Panc1 (cell line): ENCODE measurements at regions not wholly inside any gene's neighbourhood (a gene's known extent, or its start where the extent isn't known, plus 50 kb on each side); places are given as distances from the start of the nearest gene placed in this dataset.

Experiments
- POLR2AphosphoS5 ChIP-seq: IDR thresholded peaks from 2 replicates; pipeline ENCODE4 v1.6.1; 2012; ENCODE audit warnings: mild to moderate bottlenecking, low read depth, low read length, moderate library complexity
- TF ChIP-seq, protein P1 (sequence below): fragments of 450-650 bp; IDR thresholded peaks from 2 replicates; pipeline ENCODE4 v1.5.1; 2017; ENCODE audit warnings: mild to moderate bottlenecking
- TF ChIP-seq, protein P2 (sequence below), 2 experiments: IDR thresholded peaks; 2 replicates each; pipeline ENCODE4 v1.6.1; 2011 to 2012; ENCODE audit warnings: low read depth in 2 of 2, control low read depth in 1 of 2, low read length in 1 of 2, mild to moderate bottlenecking in 1 of 2, moderate library complexity in 1 of 2; ENCODE audit not compliant: insufficient read depth in 1 of 2

DNA sequence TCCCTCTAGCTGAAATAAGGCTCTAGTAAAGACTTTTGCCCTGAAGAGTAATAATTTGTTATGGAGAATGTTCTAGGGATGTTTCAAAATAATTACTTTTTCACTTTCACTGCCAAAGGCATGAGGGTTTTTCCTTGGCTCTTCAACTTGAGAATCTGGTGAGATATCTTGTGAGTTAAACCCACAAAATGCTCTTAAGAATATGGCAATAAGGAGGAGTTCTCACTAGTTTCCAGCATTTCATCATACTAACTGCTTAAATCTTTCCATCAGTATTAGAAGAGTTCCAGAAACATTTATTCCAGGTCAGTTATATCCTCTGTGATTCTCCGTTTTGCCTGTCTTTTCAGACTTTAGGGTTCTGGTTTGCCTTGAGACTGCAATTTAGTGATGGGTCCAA lies 785.6 kb upstream of the GJE1 start:
- TF ChIP-seq, protein P1, sequence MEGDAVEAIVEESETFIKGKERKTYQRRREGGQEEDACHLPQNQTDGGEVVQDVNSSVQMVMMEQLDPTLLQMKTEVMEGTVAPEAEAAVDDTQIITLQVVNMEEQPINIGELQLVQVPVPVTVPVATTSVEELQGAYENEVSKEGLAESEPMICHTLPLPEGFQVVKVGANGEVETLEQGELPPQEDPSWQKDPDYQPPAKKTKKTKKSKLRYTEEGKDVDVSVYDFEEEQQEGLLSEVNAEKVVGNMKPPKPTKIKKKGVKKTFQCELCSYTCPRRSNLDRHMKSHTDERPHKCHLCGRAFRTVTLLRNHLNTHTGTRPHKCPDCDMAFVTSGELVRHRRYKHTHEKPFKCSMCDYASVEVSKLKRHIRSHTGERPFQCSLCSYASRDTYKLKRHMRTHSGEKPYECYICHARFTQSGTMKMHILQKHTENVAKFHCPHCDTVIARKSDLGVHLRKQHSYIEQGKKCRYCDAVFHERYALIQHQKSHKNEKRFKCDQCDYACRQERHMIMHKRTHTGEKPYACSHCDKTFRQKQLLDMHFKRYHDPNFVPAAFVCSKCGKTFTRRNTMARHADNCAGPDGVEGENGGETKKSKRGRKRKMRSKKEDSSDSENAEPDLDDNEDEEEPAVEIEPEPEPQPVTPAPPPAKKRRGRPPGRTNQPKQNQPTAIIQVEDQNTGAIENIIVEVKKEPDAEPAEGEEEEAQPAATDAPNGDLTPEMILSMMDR, result no peak
- no peak for TF ChIP-seq POLR2AphosphoS5
- TF ChIP-seq, protein P2, sequence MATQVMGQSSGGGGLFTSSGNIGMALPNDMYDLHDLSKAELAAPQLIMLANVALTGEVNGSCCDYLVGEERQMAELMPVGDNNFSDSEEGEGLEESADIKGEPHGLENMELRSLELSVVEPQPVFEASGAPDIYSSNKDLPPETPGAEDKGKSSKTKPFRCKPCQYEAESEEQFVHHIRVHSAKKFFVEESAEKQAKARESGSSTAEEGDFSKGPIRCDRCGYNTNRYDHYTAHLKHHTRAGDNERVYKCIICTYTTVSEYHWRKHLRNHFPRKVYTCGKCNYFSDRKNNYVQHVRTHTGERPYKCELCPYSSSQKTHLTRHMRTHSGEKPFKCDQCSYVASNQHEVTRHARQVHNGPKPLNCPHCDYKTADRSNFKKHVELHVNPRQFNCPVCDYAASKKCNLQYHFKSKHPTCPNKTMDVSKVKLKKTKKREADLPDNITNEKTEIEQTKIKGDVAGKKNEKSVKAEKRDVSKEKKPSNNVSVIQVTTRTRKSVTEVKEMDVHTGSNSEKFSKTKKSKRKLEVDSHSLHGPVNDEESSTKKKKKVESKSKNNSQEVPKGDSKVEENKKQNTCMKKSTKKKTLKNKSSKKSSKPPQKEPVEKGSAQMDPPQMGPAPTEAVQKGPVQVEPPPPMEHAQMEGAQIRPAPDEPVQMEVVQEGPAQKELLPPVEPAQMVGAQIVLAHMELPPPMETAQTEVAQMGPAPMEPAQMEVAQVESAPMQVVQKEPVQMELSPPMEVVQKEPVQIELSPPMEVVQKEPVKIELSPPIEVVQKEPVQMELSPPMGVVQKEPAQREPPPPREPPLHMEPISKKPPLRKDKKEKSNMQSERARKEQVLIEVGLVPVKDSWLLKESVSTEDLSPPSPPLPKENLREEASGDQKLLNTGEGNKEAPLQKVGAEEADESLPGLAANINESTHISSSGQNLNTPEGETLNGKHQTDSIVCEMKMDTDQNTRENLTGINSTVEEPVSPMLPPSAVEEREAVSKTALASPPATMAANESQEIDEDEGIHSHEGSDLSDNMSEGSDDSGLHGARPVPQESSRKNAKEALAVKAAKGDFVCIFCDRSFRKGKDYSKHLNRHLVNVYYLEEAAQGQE (IDR thresholded peaks at IDR 0.05; ENCODE audit: insufficient read depth in 1 of 2, low read depth in 2 of 2, low read length in 1 of 2), result no peak
